DLD1 (cell line): ENCODE measurements at regions not wholly inside any gene's neighbourhood (a gene's known extent, or its start where the extent isn't known, plus 50 kb on each side); places are given as distances from the start of the nearest gene placed in this dataset.
"Not testable (repeated sequence)": the region's sequence is repeated elsewhere in the genome, so short reads cannot be mapped to it uniquely, and the experiment has no call there.

Experiments
- in situ Hi-C: cut with HindIII; loops from 2 replicates; pipeline ENCODE4 v1.10.0; 2017; ENCODE audit warnings: low sequenced_read_pairs

DNA sequence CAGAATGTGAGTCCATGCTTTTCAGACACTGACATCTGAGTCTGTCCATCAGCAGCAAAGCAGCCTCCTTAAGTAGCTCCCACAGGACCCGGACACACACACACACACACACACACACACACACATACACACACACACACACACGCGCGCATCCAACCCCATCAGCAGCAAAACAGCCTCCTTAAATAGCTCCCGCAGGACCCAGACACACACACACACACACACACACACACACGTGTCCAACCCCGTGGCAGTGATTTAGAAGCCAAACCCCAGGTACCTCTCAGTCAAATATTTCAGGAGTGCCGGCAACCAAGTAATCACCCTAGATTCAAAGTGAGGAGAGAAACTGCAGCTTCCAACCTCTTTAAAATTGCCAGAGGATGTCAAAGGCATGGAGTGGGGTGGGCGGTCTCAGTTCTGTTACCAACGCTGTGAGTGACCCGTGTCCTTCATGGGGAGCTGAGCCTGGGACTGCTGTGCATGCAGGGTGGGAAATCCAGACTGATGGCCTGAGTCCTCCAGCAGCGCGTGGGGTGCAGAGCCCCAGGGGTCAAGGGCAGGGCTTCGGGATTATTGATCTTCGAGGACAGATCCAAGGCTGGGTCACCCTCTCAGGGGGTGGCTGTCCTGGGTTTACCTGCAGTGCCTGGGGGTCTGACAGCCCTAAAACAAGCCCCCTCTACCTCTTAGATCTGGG is 293.5 kb downstream of the ADGRD1 start:
- in situ Hi-C loops = not testable (repeated sequence)

DNA sequence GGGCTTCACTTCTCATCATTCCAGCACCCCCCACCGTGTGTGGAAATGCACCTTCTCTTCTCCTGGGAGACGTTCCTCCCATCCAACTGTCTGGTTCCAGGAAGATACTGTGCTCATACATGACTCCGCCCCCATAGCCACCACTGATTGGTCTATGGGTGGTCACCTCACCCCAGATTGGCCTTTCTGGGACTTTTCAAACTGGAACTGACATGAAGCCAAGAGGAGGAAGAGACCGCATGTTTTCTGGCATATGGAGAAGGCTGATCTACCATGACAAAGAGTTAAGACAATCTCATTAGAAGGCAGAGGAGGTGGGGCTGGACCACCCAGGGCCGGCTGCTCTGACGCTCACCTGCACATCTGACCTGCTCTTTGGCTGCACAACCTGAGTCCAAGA is 294.2 kb downstream of the ADGRD1 start:
- in situ Hi-C loops = not testable (repeated sequence)

DNA sequence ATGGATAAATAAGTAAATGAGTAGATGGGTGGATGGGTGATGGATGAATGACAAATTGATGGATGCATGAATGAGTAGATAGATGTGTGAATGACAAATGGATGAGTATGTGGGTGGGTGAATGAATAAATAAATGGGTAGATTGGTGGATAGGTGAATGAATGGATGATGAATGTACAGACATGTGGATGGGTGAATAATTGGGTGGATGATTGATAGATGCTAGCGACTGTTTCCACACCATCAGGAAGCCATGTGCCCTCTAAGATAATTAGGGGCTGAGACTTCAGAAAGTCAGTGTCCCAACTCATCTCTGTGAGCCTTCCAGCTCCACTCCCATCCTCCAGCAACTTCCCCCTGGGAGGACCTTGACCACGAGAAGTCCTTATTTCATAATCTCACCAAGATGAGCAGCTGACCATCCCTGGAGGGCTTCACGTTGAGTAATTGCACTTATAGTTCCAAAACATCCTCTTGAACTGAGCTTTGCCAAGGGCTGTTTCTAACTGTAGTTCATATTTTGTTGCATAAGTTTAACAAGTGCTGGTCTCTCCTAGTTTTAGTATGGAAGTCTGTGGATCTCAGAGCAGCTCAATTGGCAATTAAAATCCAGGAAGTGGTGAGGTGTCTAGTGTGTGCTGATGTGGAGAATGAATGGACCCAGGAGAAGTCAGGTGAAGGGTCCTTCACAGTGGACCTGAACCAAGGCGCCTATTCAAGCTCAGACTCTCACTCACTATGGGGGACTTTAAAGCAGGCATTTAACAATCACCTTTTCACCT is 295.7 kb downstream of the ADGRD1 start:
- in situ Hi-C loops = no loop called here

DNA sequence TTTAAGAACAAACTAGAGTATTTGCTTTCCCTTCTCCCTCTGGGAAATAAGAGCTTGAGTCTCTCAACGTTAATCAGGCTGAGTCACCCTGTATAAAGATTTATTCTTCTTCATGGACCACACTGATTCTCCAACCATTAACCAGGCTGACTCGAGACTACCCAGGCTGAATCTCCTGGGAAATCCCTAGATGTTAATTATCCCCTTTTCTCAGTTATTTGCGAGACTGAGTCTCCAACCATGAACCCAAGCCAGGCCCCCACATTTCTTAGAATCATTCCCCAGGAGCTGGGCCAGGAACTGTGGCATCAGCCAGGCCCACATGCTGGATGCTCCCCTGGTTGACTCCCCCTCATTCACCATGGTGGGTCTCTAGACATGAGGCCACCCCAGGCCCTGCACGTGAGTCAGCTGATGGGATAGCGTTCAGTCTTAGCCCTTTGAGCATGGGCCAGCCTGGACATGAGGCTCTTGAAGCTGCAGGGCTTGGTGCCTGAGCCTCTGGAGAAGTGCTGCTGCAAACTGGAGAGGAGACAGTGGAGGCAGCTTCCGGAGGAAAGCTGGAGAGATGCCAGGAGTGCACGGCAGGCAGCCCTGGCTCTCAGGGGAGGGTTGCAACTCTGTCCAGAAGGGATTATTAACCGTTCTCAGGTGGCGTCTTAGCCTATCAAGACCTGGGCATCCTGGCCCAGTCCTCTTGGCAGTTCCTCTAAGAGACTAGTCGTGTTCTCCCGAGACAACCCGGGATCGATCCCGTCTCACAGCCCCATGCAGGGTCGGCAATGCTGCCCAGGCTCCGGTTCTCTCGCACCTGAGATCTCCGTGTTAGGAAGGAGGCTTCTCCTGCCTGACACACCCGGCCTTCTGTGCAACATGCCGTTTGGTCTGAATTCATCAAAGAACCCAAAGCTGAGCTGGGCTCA is 296.6 kb downstream of the ADGRD1 start:
- in situ Hi-C loops = no loop called here

DNA sequence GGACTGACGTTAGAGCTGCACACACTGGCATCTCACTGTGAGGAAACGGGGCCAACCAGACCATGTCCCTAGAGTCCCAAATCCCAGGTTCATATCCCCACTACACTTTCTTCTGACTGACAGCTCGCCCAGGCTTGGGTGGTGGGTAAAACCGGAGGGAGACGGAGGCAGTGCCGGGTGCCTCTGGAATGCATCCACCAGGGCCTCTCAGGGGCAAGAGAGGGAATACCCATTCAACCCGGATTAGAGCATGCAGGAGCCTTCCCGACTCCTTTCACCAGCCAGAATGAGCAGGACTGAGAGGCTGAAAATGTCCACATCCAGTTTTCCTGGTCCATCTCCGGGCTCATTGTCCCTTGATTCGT is 297.2 kb downstream of the ADGRD1 start:
- in situ Hi-C loops = no loop called here

DNA sequence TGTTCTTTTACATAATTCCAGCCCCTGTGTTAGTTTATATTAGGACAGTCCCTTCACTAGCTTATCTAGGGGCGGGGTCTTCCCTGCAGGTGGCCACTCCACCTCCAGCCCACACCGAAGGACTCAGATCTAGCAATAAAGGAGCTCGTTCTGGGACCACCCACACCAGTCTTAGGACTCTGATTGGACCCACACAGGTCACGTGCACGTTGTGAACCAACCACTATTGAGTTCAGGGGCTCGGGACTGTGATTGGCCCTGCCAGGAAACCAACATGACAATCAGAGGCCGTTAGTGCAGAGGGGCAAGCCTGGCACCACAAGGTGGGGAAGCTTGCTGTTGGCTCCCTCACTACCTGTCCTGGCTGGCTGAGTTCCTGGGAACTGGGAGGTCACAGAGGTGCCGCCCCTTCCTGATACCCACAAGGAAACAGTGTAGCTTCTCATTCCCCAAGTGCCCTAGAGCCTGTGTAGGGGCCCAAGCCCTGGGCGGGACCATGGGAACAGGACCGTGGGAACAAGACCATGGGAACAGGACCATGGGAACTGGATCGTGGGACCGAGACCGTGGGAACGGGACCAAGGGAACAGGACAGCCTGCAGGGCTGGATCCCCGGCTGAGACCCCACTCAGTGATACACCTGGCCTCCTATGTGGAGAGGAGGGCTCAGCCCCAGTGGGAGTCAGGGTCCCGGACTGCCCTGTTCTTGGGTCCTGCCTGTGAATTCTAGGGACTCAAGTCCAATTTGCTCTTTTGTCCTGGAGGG is 297.8 kb downstream of the ADGRD1 start:
- in situ Hi-C loops = no loop called here

DNA sequence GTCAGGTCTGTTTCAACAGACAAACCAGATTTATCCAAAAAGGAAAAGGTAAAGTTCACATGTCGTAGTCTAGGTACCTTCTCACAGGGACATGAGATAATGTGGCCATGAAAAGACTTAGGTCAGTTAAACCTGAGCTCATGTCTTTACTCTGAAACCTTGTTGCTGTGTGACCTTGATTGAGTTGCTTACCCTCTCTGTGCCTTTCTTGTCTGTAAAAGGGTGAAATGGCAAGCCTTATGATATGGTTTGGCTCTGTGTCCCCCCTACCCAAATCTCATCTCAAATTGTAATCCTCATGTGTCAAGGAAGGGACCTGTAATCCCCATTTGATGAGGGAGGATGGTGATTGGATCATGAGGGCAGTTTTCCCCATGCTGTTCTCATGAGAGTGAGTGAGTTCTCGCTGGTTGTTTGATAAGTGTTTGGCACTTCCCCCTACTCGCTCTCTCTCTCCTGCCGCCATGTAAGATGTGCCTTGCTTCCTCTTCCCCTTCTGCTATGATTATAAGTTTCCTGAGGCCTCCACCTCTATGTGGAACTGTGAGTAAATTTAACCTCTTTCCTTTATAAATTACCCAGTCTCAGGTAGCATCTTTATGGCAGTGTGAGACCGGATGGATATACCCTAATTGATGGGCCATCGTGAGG is 299.8 kb downstream of the ADGRD1 start:
- in situ Hi-C loops = no loop called here

DNA sequence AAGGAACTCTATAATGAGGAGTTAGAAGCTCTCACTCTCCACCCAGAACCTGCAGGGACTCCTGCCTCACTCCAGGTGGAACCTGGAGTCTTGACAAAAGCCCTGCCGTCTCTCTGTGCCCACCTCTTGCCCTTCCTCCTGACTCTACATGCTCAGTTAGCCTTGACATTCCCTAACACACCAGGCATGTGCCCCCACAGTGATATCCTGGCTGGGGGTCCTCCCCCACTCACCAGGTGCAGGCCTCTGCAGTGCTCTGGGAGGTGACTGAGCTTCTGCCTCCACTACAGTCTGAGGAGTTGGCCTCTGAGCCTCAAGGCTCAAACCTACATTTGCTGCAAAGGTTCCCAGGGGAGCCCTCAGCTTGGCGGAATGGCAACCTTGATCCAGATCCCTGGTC is 300.7 kb downstream of the ADGRD1 start:
- in situ Hi-C loops = no loop called here

DNA sequence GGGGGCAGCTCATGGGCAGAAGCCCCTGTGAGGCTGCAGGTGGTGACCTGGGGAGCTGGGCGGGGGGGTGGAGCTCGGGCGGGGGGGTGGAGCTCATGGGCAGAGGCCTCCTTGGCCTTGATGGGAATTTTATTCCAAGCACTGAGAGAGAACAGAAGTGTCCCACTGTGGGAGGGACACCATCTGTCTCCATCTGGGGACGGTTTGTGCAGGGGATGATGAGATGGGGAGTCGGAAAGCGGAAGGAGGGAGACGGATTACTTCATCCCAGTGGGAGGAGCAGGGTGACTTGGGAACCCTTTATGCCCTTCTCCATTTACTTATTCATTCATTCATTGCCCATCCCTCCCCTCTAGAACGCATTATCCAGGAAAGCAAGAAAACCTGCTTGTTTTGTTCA is 304.7 kb downstream of the ADGRD1 start:
- in situ Hi-C loops = no loop called here

DNA sequence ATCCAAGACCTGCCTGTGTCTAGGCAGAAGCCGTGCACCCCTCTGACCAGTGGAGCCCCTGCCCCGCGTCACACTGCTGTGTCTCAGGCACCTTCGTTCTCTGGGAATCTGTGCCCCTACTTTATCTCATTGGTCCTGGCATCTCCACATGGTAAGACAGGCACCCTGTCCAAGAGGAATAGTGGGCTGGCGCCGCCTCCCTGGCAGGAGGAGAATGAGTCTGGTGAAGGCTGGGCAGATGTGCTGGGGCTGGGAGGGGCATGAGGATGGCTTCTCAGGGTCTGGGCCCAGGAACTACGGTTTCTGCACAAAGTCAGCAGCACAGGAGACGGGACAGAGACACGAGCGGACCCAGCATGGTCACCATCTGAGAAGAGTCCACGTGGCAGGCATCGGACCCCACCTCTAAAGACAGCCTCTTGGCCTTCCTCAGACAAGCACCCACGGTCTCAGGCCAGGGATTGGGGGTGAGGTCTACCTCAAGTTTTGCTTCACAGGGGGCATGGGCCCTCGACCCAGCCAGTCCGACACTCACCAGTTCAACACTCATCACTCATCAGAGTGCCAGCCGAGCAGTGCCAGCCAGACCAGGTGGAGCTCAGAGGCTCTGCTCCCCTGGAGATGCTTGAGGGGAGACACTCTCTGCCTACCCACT is 306.7 kb downstream of the ADGRD1 start:
- in situ Hi-C loops = no loop called here

DNA sequence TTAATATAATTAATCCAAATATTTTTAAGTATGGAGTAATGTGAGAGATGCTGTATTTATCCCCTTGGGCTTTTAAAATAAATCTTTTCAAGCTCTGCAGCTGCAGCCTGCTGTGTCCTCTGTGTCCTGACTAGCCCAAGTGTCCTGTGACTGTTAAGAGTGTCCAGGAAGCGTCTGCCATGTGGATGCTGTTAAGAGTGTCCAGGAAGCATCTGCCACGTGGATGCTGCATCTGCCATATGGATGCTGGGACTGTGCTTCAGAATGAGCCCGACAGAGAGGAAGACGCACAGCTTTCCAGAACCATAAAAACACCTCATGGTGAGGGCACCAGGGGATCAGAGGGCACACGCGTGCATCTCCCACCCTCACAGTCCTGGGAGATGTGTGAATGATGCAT is 307.2 kb downstream of the ADGRD1 start:
- in situ Hi-C loops = no loop called here

DNA sequence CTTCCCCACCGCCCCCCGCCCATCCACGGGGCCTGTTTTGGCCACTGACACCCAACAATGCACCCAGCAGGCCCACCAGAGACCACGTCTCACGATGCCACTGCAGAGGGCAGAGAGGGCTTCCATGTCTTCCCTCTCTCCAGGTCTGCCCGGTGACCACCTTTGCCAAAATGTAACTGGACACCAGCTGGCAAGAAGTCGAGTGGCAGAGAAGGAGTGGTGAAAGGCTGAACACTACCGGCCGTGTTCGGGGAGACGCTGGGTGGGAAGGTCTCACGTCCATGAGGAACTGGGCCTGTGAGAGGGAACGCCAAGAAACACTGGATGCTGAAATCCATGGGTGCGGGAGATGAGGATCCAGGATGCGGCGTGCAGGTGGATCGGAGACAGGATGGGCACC is 308.2 kb downstream of the ADGRD1 start:
- in situ Hi-C loops = no loop called here

DNA sequence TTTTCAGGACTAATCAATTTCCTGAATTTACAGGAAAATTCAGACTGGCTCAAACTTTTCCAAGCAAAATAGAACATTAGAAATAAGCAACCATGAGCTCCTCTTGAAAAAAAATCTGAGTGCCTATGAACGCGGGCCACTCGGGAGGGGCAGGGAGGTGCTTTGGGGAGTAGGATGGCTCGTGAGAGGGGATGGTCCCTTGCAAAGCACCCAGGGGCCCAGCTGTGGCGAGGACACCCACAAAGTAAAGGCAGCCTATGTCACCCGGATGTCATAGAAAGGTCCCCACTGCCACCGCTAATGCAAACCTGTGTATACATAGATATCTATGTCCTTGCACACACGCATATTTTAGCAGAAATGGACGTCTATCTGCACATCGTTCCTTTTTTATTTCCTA is 309.9 kb downstream of the ADGRD1 start:
- in situ Hi-C loops = no loop called here

DNA sequence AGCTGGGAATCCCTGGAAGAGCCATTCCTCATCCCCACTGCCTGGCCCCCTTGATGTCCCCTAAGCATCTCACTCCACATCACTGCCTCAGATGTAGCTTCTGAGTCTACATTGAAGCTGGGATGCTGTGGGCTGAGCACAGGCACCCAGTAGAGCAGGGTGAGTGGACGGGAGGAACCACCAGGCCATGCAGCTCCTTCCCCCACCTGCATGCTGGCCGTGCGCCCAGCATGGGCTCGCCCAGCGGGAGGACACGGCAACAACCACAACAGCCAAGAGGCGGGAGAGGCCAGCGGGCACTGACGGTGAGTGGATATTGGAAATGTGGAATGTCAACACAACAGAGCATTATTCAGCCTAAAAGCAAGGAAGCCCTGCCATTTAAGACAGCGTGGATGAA is 310.9 kb downstream of the ADGRD1 start:
- in situ Hi-C loops = no loop called here

DNA sequence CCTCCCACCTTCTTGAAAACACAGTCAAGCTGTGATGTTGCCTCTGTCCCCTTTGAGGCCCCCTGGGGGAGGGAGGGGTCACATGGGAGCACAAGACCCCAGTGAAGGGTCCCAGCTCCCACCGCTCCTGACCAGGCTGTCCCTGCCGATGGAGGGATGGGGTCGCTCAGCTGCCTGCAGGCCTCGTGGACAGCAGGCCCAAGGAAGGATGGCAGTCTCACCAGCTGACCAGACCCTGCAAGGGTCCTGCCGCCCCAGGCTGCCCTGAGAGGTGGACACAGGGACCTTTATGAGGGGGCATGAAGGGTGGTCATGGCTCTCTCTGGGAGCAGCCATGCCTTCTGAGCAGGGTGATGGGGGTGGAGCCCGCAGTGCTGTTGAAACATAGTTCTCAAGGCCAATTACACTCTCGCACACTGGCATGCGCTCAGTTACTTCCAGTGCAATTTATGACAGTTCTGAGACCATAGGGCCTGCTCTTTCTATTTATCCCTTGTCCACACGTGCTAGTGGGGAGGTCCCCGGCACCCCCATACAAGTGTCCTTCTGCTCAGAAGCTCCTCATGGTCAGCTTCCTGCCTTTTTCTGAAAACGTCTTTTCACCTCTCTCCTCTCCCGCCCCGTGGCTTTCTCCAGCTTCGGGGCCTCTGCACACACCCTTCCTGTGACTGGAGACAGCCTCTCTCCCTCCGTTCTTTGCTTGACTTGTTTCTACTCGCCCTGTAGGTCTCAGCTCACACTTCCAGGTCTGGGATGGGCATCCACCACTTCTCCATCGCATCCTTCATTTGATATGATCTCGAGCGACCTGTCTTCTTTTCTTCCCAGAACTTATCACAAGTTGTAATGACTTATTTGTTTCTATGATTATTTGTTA is 313.1 kb downstream of the ADGRD1 start:
- in situ Hi-C loops = no loop called here

DNA sequence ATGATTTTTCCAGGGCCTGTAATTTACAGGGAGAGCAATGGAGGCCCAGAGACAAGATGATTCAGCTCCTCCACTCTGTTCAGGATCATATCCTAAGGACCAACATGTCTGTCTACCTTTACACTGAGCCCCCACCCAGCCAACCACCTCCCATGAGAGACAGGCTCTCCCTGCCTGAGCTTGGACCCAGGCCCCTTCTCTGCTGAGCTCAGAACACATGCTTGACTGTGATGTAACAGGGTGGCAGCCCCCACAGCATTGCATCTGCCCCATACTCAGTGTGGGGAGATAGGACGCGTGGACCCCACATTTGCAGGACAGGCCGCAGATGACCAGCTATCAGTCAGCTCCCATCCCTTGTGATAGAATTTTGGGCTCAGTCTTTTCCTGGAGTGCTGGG is 313.9 kb downstream of the ADGRD1 start:
- in situ Hi-C loops = no loop called here

DNA sequence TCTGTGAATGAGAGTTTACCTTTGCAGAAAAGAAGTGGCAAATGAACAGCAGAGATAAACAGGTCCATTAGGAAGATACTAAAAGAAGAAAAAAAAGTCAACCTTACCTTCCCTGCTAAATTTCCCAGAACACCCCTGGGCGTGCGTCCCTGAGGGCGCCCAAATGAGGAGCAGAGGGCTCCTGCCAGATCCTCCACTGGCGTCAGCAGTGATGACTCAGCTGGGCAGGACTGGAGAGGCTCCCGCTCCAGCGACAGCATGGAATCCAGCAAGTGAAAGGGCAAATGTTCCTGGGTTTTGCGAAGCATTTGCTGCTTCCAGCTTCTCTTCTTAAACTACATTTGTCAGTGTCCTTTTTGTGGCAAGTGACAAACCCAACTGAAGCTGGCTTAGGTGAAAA is 314.4 kb downstream of the ADGRD1 start:
- in situ Hi-C loops = not testable (repeated sequence)

DNA sequence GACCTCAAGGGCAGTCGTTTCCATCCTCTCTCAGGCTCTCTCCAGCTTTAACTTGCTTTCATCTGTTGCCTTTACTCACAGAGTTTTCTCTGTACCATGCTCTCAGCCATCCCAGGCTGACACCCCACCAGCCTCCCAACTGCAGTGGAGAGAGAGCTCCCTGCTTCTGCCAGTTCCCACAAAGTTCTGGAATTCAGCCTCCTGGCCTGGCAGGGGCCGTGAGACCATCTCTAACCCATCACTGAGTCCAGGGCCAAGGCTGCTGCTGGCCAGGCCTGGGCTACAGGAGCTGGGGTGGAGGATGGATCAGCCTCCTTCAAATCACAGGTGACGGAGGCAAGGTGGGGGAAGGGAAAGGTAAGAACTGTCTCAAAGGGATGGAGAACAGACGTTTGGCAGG is 314.9 kb downstream of the ADGRD1 start:
- in situ Hi-C loops = not testable (repeated sequence)

DNA sequence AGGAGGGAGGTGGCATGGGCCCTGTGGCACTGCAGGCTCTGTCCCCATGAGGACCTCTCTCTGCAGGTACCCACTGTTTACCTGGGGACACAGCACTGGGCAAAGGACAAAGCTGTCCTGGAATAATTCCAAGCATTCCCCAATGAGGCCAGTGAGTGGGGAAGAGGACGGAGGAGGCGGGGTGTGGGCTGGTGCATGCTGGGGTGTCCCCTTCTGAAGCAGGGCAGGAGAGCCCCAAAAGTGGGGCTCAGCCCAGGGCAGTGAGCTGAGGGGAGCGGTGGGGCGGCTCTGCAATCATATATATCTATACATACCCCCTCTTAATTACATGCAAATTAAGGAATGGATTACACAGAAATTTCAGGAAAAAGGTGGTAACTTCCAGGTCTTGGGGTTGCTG is 315.8 kb downstream of the ADGRD1 start:
- in situ Hi-C loops = no loop called here
